GM12865 (cell line): ENCODE measurements at regions not wholly inside any gene's neighbourhood (a gene's known extent, or its start where the extent isn't known, plus 50 kb on each side); places are given as distances from the start of the nearest gene placed in this dataset.

Experiments used
- DNase-seq: peaks from one replicate; pipeline ENCODE4 v3.0.0; 2010; ENCODE audit warnings: low read depth
- H3K4me3 ChIP-seq: 2 replicates; pipeline ENCODE4 v1.5.1; 2011; ENCODE audit warnings: mild to moderate bottlenecking, low read depth, low read length, control low read depth
- TF ChIP-seq, protein P1 (sequence below): IDR thresholded peaks from 2 replicates; pipeline ENCODE4 v1.5.1; 2011; ENCODE audit warnings: low read length, control low read depth, low read depth, inconsistent platforms; ENCODE audit not compliant: insufficient read depth; ENCODE audit errors: missing control alignments

DNA sequence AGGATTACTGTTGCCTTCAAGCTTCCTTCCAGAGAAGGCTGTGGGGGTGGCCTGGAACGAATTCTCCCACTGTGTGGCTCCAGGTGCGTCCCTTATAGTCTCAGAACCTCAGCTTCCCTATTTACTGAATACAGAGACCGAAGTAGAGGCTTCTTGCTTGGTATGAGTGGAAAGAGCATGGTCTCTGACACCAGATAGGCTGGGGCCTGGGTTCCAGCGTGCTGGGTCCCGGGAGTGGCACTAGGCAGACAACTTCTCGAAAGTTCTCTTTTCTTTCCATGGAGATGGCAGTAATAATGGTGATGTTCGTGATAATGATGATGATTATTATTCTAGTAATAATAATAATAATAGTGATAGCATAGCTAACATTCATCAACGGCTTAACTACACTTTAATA, 161.7 kb downstream of the PTPRU start:
- TF ChIP-seq, protein P1, sequence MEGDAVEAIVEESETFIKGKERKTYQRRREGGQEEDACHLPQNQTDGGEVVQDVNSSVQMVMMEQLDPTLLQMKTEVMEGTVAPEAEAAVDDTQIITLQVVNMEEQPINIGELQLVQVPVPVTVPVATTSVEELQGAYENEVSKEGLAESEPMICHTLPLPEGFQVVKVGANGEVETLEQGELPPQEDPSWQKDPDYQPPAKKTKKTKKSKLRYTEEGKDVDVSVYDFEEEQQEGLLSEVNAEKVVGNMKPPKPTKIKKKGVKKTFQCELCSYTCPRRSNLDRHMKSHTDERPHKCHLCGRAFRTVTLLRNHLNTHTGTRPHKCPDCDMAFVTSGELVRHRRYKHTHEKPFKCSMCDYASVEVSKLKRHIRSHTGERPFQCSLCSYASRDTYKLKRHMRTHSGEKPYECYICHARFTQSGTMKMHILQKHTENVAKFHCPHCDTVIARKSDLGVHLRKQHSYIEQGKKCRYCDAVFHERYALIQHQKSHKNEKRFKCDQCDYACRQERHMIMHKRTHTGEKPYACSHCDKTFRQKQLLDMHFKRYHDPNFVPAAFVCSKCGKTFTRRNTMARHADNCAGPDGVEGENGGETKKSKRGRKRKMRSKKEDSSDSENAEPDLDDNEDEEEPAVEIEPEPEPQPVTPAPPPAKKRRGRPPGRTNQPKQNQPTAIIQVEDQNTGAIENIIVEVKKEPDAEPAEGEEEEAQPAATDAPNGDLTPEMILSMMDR, result no peak
- DNase-seq, result no peak
- H3K4me3 ChIP-seq, result no peak overlapping the region

DNA sequence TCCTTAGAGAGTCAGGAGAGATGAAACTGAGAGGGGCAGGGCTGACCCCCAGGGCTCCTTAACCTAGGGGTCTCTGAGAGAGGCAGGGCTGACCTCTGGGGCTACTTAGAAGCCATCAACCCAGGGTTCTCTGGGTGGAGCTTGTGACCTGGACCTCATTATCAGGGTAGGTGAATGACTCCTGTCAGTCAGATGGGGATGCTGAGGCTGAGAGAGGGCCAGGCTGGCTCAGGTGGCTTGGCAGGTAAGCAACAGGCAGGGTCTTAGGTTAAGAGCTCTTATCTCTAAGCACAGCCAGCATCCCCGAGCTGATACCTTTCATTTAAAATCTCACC, 160.9 kb downstream of the PTPRU start:
- TF ChIP-seq, protein P1, result no peak
- no peak for DNase-seq
- no peak overlapping the region for H3K4me3 ChIP-seq

DNA sequence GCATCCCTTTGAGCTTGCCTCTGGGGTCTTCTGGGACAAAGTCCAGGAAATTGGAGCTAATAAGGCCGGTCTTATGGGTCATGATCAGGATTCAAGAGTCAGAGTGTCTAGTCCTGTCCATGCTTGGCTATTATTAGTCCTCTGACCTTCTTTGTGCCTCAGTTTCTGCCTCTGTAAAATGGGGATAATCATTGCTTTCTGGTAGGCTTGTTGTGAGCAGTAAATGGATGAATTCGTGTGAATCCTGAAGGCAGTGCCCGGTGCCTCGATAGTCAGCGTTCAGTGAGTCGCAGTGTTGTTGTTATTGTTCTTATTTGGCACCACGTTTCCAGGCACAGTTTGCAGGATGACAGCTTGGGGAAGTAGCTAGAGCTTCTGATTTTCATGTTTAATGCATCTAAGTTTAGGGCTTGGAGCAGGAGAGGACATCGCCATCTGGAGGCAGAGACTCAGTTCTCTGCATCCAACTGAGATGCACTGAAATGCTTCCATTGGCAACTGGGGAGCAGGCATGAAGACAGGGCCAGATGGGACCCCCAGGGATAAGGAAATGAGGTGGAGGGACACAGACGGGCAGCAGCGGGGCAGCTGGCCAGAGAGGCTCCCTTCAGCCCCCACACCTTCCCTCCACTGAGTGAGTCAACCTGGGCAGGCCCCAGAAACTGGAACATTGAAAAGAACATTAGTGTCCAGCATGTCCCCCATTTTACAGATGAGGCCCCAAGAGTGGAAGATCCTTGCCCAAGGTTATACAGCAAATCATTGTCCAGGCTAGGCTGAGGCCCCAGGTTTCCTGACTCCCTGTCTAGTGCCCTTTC, 160.3 kb downstream of the PTPRU start:
- H3K4me3 ChIP-seq, result no peak overlapping the region
- DNase-seq, result no peak
- TF ChIP-seq, protein P1, result no peak

DNA sequence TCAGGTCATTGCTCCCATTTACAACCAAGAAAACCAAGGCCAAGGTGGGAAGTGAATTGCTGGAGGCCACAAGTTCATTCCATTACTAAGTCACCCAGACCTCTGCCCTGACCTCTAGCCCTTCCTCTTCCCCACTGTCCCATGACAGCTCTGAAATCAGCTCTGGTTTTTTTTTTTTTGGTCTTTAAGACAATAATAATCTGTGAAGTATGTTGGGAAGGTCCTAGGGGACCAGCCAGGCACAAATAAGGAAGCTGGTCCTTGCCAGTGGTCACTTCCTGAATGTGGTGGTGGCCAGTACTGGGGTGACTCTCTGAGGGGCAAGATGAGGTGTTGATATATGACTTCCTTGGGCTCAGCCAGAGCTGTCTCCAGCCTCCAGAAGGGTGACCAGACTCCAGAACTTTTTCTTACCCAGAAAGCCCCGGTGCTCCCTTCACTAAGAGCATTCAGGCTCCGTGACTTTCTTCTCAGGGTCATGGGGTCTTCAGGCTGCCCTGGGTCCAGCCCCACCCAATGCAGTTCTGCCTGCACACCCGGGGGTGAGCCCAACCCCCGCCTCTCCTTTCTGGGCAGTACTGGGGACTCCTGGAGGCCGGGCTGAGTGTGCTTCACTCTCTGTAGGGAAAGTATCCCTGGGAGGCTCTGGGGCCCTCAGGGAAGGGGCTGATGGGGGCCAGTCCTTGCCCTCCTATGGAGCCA, 159.6 kb downstream of the PTPRU start:
- H3K4me3 ChIP-seq, result no peak overlapping the region
- no peak for DNase-seq
- TF ChIP-seq, protein P1, result no peak

DNA sequence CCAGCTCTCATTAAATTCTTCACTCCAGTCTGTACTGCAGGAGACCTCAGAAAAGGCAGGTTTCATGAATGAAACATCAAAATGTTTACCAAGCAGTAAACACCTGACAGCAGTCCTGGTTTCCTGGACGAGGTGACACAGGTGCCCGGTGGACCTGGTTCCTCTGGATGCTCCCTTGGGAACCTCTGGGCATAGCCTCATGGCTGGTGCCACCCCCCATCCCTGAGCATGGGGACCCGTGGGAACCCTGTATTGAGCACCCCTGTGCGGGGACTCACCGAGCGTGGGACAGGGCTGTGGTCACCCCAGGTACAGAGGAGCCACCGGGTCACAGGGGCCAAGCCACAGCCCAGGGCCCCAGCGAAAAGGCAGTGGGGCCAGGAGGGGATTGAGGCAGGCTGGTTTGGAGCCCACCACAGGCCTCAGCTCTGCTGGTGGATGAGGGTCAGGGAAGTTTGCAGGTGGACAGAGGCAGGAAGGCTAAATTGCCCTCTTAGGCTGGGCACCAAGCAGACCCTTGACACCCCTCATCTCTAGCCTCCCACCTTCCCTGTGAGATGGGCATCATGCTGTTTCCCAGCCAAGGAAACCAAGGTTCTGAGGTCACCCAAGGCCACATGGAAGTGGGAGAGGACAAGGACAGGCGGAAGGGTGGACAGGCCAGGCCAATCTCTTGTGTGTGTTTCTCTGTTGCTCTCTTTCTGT, 158.4 kb downstream of the PTPRU start:
- DNase-seq, result no peak
- no peak overlapping the region for H3K4me3 ChIP-seq
- TF ChIP-seq, protein P1, result no peak

DNA sequence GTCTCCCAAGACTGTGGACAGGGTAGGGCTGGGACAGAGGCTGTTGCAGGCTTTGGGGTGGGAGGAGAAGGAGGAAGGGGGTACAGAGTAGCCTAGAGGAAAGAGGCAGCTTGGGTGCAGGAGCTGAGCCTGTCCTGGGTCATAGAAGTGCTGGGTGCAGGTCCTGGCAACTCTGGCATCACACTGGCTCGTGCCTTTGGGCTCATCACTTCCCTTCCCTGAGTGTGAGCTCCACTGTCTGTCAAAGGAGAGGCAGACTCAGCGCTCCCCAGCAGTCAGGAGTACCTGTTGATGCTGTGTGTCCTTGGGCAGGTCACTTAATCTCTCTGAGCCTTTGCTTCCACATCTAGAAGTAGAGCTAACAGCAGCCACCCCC, 157.1 kb downstream of the PTPRU start:
- TF ChIP-seq, protein P1, result no peak
- H3K4me3 ChIP-seq, result no peak overlapping the region
- no peak for DNase-seq
